ENCODE measurements at regions not wholly inside any gene's neighbourhood (a gene's known extent, or its start where the extent isn't known, plus 50 kb on each side); places are given as distances from the start of the nearest gene placed in this dataset.
"Not testable (repeated sequence)": the region's sequence is repeated elsewhere in the genome, so short reads cannot be mapped to it uniquely, and the experiment has no call there.

GRCh38 chr2:76154981-76155380, 444.3 kb upstream of the GCFC2 start:
- DNase-seq (no peak), ATAC-seq (no peak)
- Histone ChIP-seq H3K27me3 (ENCODE audit: insufficient read depth in 3 of 3, low read length in 2 of 3) (no peaks in the 10 kb centered on the region), H3K27ac (no peak overlapping the region), H3K36me3 (ENCODE audit: insufficient read depth in 1 of 2, low read depth in 1 of 2) (no peaks in the 10 kb centered on the region), H3K4me1 (no peaks in the 10 kb centered on the region), H3K4me3 (no peak overlapping the region), H3K9me3 (no peaks in the 10 kb centered on the region)
- WGBS, 3 donors = 51 to 56% (median 54%) methylated on average over 3 of the region's 3 CpGs
- TF ChIP-seq, protein P1, sequence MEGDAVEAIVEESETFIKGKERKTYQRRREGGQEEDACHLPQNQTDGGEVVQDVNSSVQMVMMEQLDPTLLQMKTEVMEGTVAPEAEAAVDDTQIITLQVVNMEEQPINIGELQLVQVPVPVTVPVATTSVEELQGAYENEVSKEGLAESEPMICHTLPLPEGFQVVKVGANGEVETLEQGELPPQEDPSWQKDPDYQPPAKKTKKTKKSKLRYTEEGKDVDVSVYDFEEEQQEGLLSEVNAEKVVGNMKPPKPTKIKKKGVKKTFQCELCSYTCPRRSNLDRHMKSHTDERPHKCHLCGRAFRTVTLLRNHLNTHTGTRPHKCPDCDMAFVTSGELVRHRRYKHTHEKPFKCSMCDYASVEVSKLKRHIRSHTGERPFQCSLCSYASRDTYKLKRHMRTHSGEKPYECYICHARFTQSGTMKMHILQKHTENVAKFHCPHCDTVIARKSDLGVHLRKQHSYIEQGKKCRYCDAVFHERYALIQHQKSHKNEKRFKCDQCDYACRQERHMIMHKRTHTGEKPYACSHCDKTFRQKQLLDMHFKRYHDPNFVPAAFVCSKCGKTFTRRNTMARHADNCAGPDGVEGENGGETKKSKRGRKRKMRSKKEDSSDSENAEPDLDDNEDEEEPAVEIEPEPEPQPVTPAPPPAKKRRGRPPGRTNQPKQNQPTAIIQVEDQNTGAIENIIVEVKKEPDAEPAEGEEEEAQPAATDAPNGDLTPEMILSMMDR (IDR thresholded peaks at IDR 0.05) = no peak
- intact Hi-C loops (cut with DNase I) = no loop called here

GRCh38 chr2:76149846-76150245, 439.1 kb upstream of the GCFC2 start:
- no peaks in the 10 kb centered on the region for H3K36me3 ChIP-seq (ENCODE audit: insufficient read depth in 1 of 2, low read depth in 1 of 2)
- peaks cover 0 to 2% (median 0%) of the 10 kb centered on the region in 3 donors for H3K27me3 ChIP-seq (ENCODE audit: insufficient read depth in 3 of 3, low read length in 2 of 3)
- no peak overlapping the region for H3K4me3 ChIP-seq
- no peaks in the 10 kb centered on the region for H3K9me3 ChIP-seq
- TF ChIP-seq, protein P1 (IDR thresholded peaks at IDR 0.05) = no peak
- no peaks in the 10 kb centered on the region for H3K4me1 ChIP-seq
- H3K27ac ChIP-seq = no peak overlapping the region
- DNase-seq (no peak), ATAC-seq (no peak)
- intact Hi-C loops (cut with DNase I) = no loop called here

DNA sequence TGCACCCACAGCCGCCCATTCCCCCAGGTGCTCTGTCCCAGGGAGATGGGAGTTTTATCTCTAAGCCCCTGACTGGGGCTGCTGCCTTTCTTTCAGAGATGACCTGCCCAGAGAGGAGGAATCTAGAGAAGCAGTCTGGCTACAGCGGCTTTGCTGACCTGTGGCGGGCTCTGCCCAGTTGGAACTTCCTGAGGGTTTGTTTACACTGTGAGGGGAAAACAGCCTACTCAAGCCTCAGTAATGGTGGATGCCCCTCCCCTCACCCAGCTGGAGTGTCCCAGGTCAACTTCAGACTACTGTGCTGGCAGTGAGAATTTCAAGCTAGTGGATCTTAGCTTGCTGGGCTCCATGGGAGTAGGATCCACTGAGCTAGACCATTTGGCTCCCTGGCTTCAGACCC, 428.6 kb upstream of the GCFC2 start:
- H3K36me3 ChIP-seq (ENCODE audit: insufficient read depth in 1 of 2, low read depth in 1 of 2); DNase-seq; H3K27me3 ChIP-seq (ENCODE audit: insufficient read depth in 3 of 3, low read length in 2 of 3); ATAC-seq; H3K4me1 ChIP-seq; intact Hi-C loops (cut with DNase I); H3K27ac ChIP-seq; H3K4me3 ChIP-seq; H3K9me3 ChIP-seq: not testable (repeated sequence)
- 53 to 63% (median 55%) methylated on average over 3 of the region's 3 CpGs for WGBS, 3 donors

- whole genome bisulfite sequencing, 3 donors = 17 to 27% (median 22%) methylated on average over 3 of the region's 3 CpGs
These were observed 417.9 kb upstream of the GCFC2 start for GRCh38 chr2:76128622-76129021.

DNA sequence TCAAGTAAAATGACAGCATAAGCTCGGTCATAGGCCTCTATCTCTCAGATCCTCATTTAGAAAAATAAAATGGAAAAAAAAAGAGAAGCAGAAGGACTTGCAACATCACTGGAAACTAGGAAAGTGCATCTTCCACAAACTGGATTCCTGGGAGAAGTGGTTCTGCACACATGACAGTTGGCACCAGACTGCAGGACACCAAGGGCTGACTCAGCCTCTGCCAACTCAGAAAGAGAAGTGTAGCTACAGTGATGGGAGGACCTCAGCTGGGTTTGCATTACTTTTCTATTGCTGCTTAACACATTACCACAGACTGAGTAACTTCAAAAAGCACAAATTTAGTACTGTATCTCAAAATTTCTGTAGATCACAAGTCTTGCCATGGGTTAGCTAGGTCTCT, 409.5 kb upstream of the GCFC2 start:
- H3K36me3 ChIP-seq (ENCODE audit: insufficient read depth in 1 of 2, low read depth in 1 of 2) = no peaks in the 10 kb centered on the region
- WGBS, 3 donors = 59 to 72% (median 69%) methylated on average over 1 of the region's 1 CpG
- intact Hi-C loops (cut with DNase I) = no loop called here

More at GRCh38 chr2:76128622-76129021, 417.9 kb upstream of the GCFC2 start:
- Histone ChIP-seq H3K4me1 (no peaks in the 10 kb centered on the region), H3K36me3 (ENCODE audit: insufficient read depth in 1 of 2, low read depth in 1 of 2) (no peaks in the 10 kb centered on the region), H3K4me3 (no peak overlapping the region), H3K27ac (no peak overlapping the region), H3K27me3 (ENCODE audit: insufficient read depth in 3 of 3, low read length in 2 of 3) (no peaks in the 10 kb centered on the region), H3K9me3 (no peaks in the 10 kb centered on the region)
- intact Hi-C loops (cut with DNase I) = no loop called here
- DNase-seq (no peak), ATAC-seq (no peak)
- TF ChIP-seq, protein P1 (IDR thresholded peaks at IDR 0.05) = no peak

More for the DNA sequence above, 409.5 kb upstream of the GCFC2 start:
- no peaks in the 10 kb centered on the region for H3K4me1 ChIP-seq
- no peak for ATAC-seq
- H3K27me3 ChIP-seq (ENCODE audit: insufficient read depth in 3 of 3, low read length in 2 of 3) = no peaks in the 10 kb centered on the region
- DNase-seq = no peak
- TF ChIP-seq, protein P1 (IDR thresholded peaks at IDR 0.05) = no peak
- H3K9me3 ChIP-seq = no peaks in the 10 kb centered on the region
- H3K4me3 ChIP-seq = no peak overlapping the region
- no peak overlapping the region for H3K27ac ChIP-seq
